CD4-positive, alpha-beta T cell treated with Interleukin-1 beta for 1 hour (primary cell): ENCODE measurements at regions not wholly inside any gene's neighbourhood (a gene's known extent, or its start where the extent isn't known, plus 50 kb on each side); places are given as distances from the start of the nearest gene placed in this dataset.

Source experiments
- DNase-seq, 2 donors: peaks; one replicate each; pipeline ENCODE4 v3.0.0-alpha.2; 2020 to 2022

- no peak for DNase-seq
These were observed 146.9 kb downstream of the TFEC start for GRCh38 chr7:115883629-115884028.

GRCh38 chr7:115881476-115881875 is 149.1 kb downstream of the TFEC start:
- no peak for DNase-seq

- no peak for DNase-seq
These were observed 151.4 kb downstream of the TFEC start for GRCh38 chr7:115879171-115879570.

- DNase-seq, result no peak
These were observed 160.8 kb downstream of the TFEC start for GRCh38 chr7:115869801-115870200.

GRCh38 chr7:115869190-115869589 is 161.4 kb downstream of the TFEC start:
- DNase-seq, result no peak

- no peak for DNase-seq
These were observed 162.2 kb downstream of the TFEC start for GRCh38 chr7:115868369-115868768.

- no peak for DNase-seq
These were observed 166.5 kb downstream of the TFEC start for GRCh38 chr7:115864082-115864481.

GRCh38 chr7:115851291-115851690 is 179.3 kb downstream of the TFEC start:
- DNase-seq, result peak in 1 of 2 donors; percentile 36

GRCh38 chr7:115850774-115851173 is 179.8 kb downstream of the TFEC start:
- DNase-seq, result no peak

- no peak for DNase-seq
These were observed 185.7 kb downstream of the TFEC start for GRCh38 chr7:115844857-115845256.

- no peak for DNase-seq
These were observed 189.9 kb downstream of the TFEC start for GRCh38 chr7:115840702-115841101.

GRCh38 chr7:115838829-115839228 is 191.7 kb downstream of the TFEC start:
- no peak for DNase-seq

GRCh38 chr7:115831371-115831770 is 199.2 kb downstream of the TFEC start:
- DNase-seq, result no peak

GRCh38 chr7:115827305-115828045 is 203.1 kb downstream of the TFEC start:
- DNase-seq, result no peak

GRCh38 chr7:115825456-115826115 is 205.0 kb downstream of the TFEC start:
- DNase-seq, result no peak

- DNase-seq, result no peak
These were observed 207.8 kb downstream of the TFEC start for GRCh38 chr7:115822801-115823200.

- no peak for DNase-seq
These were observed 208.2 kb downstream of the TFEC start for GRCh38 chr7:115822380-115822779.

GRCh38 chr7:115816318-115816974 is 214.1 kb downstream of the TFEC start:
- no peak for DNase-seq

GRCh38 chr7:115812794-115813193 is 217.8 kb downstream of the TFEC start:
- no peak for DNase-seq

GRCh38 chr7:115805458-115805857 is 225.1 kb downstream of the TFEC start:
- DNase-seq, result no peak

- no peak for DNase-seq
These were observed 228.1 kb downstream of the TFEC start for GRCh38 chr7:115802415-115802814.

- no peak for DNase-seq
These were observed 231.1 kb downstream of the TFEC start for GRCh38 chr7:115799430-115799829.

GRCh38 chr7:115793958-115794702 is 236.4 kb downstream of the TFEC start:
- no peak for DNase-seq
